HTR-8/SVneo (cell line): ENCODE measurements at regions not wholly inside any gene's neighbourhood (a gene's known extent, or its start where the extent isn't known, plus 50 kb on each side); places are given as distances from the start of the nearest gene placed in this dataset.
"Not testable (repeated sequence)": the region's sequence is repeated elsewhere in the genome, so short reads cannot be mapped to it uniquely, and the experiment has no call there.

Experiments
- DNase-seq: peaks from one replicate; pipeline ENCODE4 v3.0.0; 2011; ENCODE audit warnings: low spot score, mixed read lengths; ENCODE audit not compliant: insufficient read length
- FAIRE-seq: peaks from 2 replicates; lab custom pipeline; 2011; peaks lifted over from hg19 to GRCh38; lab: Jason Lieb, UNC

- DNase-seq, result no peak
- FAIRE-seq, result no peak
Measured at GRCh38 chr5:60453186-60453976, 246.6 kb downstream of the DEPDC1B start.

GRCh38 chr5:60448600-60448999 lies 251.4 kb downstream of the DEPDC1B start:
- FAIRE-seq, result no peak
- no peak for DNase-seq

- DNase-seq (no peak), FAIRE-seq (no peak)
Measured at GRCh38 chr5:60447488-60447920, 252.5 kb downstream of the DEPDC1B start.

GRCh38 chr5:60446917-60447316 lies 253.0 kb downstream of the DEPDC1B start:
- no peak for DNase-seq
- no peak for FAIRE-seq

GRCh38 chr5:60445921-60446320 lies 254.0 kb downstream of the DEPDC1B start:
- FAIRE-seq (no peak), DNase-seq (no peak)

- no peak for DNase-seq
- FAIRE-seq, result no peak
Measured at GRCh38 chr5:60445427-60445826, 254.5 kb downstream of the DEPDC1B start.

- FAIRE-seq, result no peak
Measured at GRCh38 chr5:60444661-60445360, 255.2 kb downstream of the DEPDC1B start.

GRCh38 chr5:60439552-60439951 lies 260.4 kb downstream of the DEPDC1B start:
- FAIRE-seq, result no peak

More at GRCh38 chr5:60444661-60445360, 255.2 kb downstream of the DEPDC1B start:
- no peak for DNase-seq

GRCh38 chr5:60437308-60437707 lies 262.7 kb downstream of the DEPDC1B start:
- DNase-seq, result no peak
- FAIRE-seq, result no peak

More at GRCh38 chr5:60439552-60439951, 260.4 kb downstream of the DEPDC1B start:
- no peak for DNase-seq

- DNase-seq (no peak), FAIRE-seq (no peak)
Measured at GRCh38 chr5:60436518-60436917, 263.4 kb downstream of the DEPDC1B start.

GRCh38 chr5:60435808-60436207 lies 264.2 kb downstream of the DEPDC1B start:
- FAIRE-seq, result no peak
- DNase-seq, result no peak

- not testable (repeated sequence) for FAIRE-seq, DNase-seq
Measured at GRCh38 chr5:60426189-60426588, 273.8 kb downstream of the DEPDC1B start.

- FAIRE-seq, DNase-seq: not testable (repeated sequence)
Measured at GRCh38 chr5:60420773-60421172, 279.2 kb downstream of the DEPDC1B start.

- no peak for DNase-seq
- FAIRE-seq, result no peak
Measured at GRCh38 chr5:60417500-60418181, 282.3 kb downstream of the DEPDC1B start.

GRCh38 chr5:60415443-60415842 lies 284.5 kb downstream of the DEPDC1B start:
- no peak for FAIRE-seq
- no peak for DNase-seq

- FAIRE-seq (no peak), DNase-seq (no peak)
Measured at GRCh38 chr5:60410427-60410826, 289.5 kb downstream of the DEPDC1B start.

- DNase-seq (no peak), FAIRE-seq (no peak)
Measured at GRCh38 chr5:60404171-60404570, 295.8 kb downstream of the DEPDC1B start.

- FAIRE-seq (no peak), DNase-seq (no peak)
Measured at GRCh38 chr5:60403343-60404006, 296.5 kb downstream of the DEPDC1B start.

GRCh38 chr5:60402161-60402785 lies 297.7 kb downstream of the DEPDC1B start:
- DNase-seq (no peak), FAIRE-seq (no peak)

GRCh38 chr5:60401526-60401925 lies 298.4 kb downstream of the DEPDC1B start:
- FAIRE-seq (no peak), DNase-seq (no peak)
